Upper lobe of left lung (tissue), 6 donors: ENCODE measurements at regions not wholly inside any gene's neighbourhood (a gene's known extent, or its start where the extent isn't known, plus 50 kb on each side); places are given as distances from the start of the nearest gene placed in this dataset.

Source experiments
- ATAC-seq, 2 donors: fragments of 200-7000 bp; cut with Tn5 transposase; one replicate each; pipeline ENCODE4 v1.9.1; 2022; ENCODE audit warnings: mild to moderate bottlenecking in 2 of 2, moderate library complexity in 2 of 2; ENCODE audit not compliant: low FRiP score in 2 of 2
- DNase-seq, 2 donors: peaks; one replicate each; pipeline ENCODE4 v3.0.0-alpha.2; 2019 to 2020
- H3K27ac ChIP-seq, 4 donors: fragments of 200-600 bp; sonication (generic); one replicate each; pipeline ENCODE4 v1.5.1; 2016 to 2019
- H3K27me3 ChIP-seq, 4 donors: fragments of 200-600 bp; sonication (generic); one replicate each; pipeline ENCODE4 v1.5.1; 2017 to 2019
- H3K36me3 ChIP-seq, 4 donors: fragments of 200-600 bp; sonication (generic); one replicate each; pipeline ENCODE4 v1.5.1; 2016 to 2019
- H3K4me1 ChIP-seq, 4 donors: fragments of 200-600 bp; sonication (generic); one replicate each; pipeline ENCODE4 v1.5.1; 2018 to 2019
- H3K4me3 ChIP-seq, 4 donors: fragments of 200-600 bp; sonication (generic); one replicate each; pipeline ENCODE4 v1.5.1; 2017 to 2019; ENCODE audit warnings: mild to moderate bottlenecking in 2 of 4, moderate library complexity in 1 of 4
- H3K9me3 ChIP-seq, 4 donors: fragments of 200-600 bp; sonication (generic); one replicate each; pipeline ENCODE4 v1.5.1; 2018 to 2019
- CTCF ChIP-seq, 6 experiments: fragments of 450-650 bp in 4 of 6; fragments of 200-600 bp in 2 of 6; sonication (generic) in 2 of 6; IDR thresholded peaks; one replicate each; pipeline ENCODE4 v1.5.1; 2016 to 2019; ENCODE audit warnings: antibody characterized with exemption in 6 of 6
- EP300 ChIP-seq, 4 donors: sonication (generic); formaldehyde crosslinking; IDR thresholded peaks; one replicate each; pipeline ENCODE4 v1.5.1; 2017; ENCODE audit warnings: antibody characterized with exemption in 4 of 4, control low read depth in 2 of 4
- POLR2A ChIP-seq, 4 donors: fragments of 450-650 bp; IDR thresholded peaks; one replicate each; pipeline ENCODE4 v1.5.1; 2016 to 2017; ENCODE audit warnings: antibody characterized with exemption in 4 of 4, mild to moderate bottlenecking in 2 of 4
- POLR2AphosphoS5 ChIP-seq, 2 donors: sonication (generic); formaldehyde crosslinking; IDR thresholded peaks; one replicate each; pipeline ENCODE4 v1.5.1; 2017; ENCODE audit warnings: antibody characterized with exemption in 2 of 2
- WGBS, 2 donors: methylation state at CpG; one replicate each; pipeline ENCODE4 v1.1.5; 2017 to 2018; 5-methylcytosine and 5-hydroxymethylcytosine counted together
- donor health status: DM: no; HTN: no; CAD: no; lungs with moderate emphysema.
- donor health status: DM: no; HTN: yes; CAD: no; lungs with severe emphysema.

- Histone ChIP-seq H3K27me3 (no peaks in the 10 kb centered on the region), H3K27ac (no peak overlapping the region), H3K4me3 (no peak overlapping the region), H3K36me3 (no peaks in the 10 kb centered on the region), H3K9me3 (no peaks in the 10 kb centered on the region), H3K4me1 (peaks cover 6 to 13% (median 9%) of the 10 kb centered on the region in 4 donors)
- DNase-seq: no peak
- TF ChIP-seq CTCF (IDR thresholded peaks at IDR 0.05) (no peak), EP300 (IDR thresholded peaks at IDR 0.05) (no peak), POLR2A (IDR thresholded peaks at IDR 0.05) (no peak), POLR2AphosphoS5 (IDR thresholded peaks at IDR 0.05) (no peak)
- no peak for ATAC-seq
- WGBS, 2 donors: 80 to 98% methylated on average over 4 to 5 of the region's 6 CpGs
These were observed 144.5 kb downstream of the NAV1 start for GRCh38 chr1:201683397-201683796.

DNA sequence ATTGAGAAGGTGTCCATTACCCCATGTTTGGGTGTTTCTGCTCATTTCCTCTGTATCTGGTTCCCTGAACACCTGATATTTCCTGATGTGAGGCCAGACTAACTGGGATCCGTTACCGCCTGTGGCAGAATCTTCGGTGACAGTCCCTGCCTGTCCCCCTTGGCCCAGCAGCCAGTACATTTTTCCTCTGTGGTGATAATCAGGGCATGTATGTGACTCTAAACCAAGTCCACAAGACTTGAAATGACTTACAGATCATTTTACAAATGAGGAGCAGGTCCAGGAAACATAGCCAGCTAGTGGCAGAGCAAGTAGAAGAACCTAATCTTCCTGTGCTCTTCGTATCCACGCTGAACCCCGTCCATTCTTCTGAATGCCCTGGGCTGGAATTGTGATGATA is 143.5 kb upstream of the IPO9 start:
- peaks cover 6 to 10% (median 9%) of the 10 kb centered on the region in 4 donors for H3K4me1 ChIP-seq
- H3K4me3 ChIP-seq: no peak overlapping the region
- ATAC-seq (no peak), DNase-seq (no peak)
- TF ChIP-seq CTCF (IDR thresholded peaks at IDR 0.05) (no peak), EP300 (IDR thresholded peaks at IDR 0.05) (no peak), POLR2AphosphoS5 (IDR thresholded peaks at IDR 0.05) (no peak), POLR2A (IDR thresholded peaks at IDR 0.05) (no peak)
- no peaks in the 10 kb centered on the region for H3K9me3 ChIP-seq
- no peaks in the 10 kb centered on the region for H3K27me3 ChIP-seq
- 80 to 94% methylated on average over 6 of the region's 6 CpGs for WGBS, 2 donors
- no peaks in the 10 kb centered on the region for H3K36me3 ChIP-seq
- H3K27ac ChIP-seq: no peak overlapping the region

- DNase-seq (peak in 1 of 2 donors; percentile 48), ATAC-seq (peak in 1 of 2 donors; percentile 56)
These were observed 142.1 kb upstream of the IPO9 start for GRCh38 chr1:201686714-201687455.

GRCh38 chr1:201688514-201688913 is 140.4 kb upstream of the IPO9 start:
- WGBS, 2 donors: 94 to 97% methylated on average over 9 of the region's 9 CpGs
- Histone ChIP-seq H3K9me3 (no peaks in the 10 kb centered on the region), H3K27ac (no peak overlapping the region), H3K4me1 (peaks cover 6 to 10% (median 9%) of the 10 kb centered on the region in 4 donors), H3K4me3 (no peak overlapping the region), H3K36me3 (no peaks in the 10 kb centered on the region), H3K27me3 (no peaks in the 10 kb centered on the region)
- DNase-seq (no peak), ATAC-seq (no peak)
- TF ChIP-seq EP300 (IDR thresholded peaks at IDR 0.05) (no peak), POLR2A (IDR thresholded peaks at IDR 0.05) (no peak), POLR2AphosphoS5 (IDR thresholded peaks at IDR 0.05) (no peak), CTCF (IDR thresholded peaks at IDR 0.05) (no peak)

More at GRCh38 chr1:201686714-201687455, 142.1 kb upstream of the IPO9 start:
- Histone ChIP-seq H3K27me3 (no peaks in the 10 kb centered on the region), H3K4me3 (no peak overlapping the region), H3K9me3 (no peaks in the 10 kb centered on the region), H3K27ac (no peak overlapping the region), H3K4me1 (peaks cover 6 to 10% (median 9%) of the 10 kb centered on the region in 4 donors), H3K36me3 (no peaks in the 10 kb centered on the region)
- WGBS, 2 donors: 36 to 49% methylated on average over 5 of the region's 5 CpGs
- TF ChIP-seq CTCF (IDR thresholded peaks at IDR 0.05): no peak
- TF ChIP-seq EP300 (IDR thresholded peaks at IDR 0.05): no peak
- no peak for TF ChIP-seq POLR2A (IDR thresholded peaks at IDR 0.05)
- TF ChIP-seq POLR2AphosphoS5 (IDR thresholded peaks at IDR 0.05): no peak

DNA sequence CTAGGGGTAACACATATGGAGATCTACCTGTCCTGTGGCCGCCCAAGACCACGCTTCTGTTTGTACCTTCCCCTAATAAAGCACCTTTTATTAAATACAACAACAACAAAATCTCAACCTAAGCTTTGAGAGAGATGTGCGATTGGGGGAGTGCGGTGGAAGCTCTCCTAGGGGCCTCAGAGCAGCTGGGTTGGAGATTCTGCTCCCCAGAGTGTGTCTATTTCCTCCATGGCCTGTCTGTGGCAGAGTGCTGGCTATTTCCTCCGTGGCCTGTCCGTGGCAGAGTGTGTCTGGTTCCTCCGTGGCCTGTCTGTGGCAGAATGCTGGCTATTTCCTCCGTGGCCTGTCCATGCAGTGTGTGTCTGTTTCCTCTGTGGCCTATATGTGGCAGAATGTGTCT is 139.3 kb upstream of the IPO9 start:
- 88 to 97% methylated on average over 7 to 8 of the region's 8 CpGs for WGBS, 2 donors

More for the DNA sequence above, 139.3 kb upstream of the IPO9 start:
- Histone ChIP-seq H3K4me1 (peaks cover 6 to 10% (median 9%) of the 10 kb centered on the region in 4 donors), H3K27me3 (no peaks in the 10 kb centered on the region), H3K27ac (no peak overlapping the region), H3K4me3 (no peak overlapping the region), H3K36me3 (no peaks in the 10 kb centered on the region), H3K9me3 (no peaks in the 10 kb centered on the region)
- TF ChIP-seq EP300 (IDR thresholded peaks at IDR 0.05) (no peak), POLR2A (IDR thresholded peaks at IDR 0.05) (no peak), POLR2AphosphoS5 (IDR thresholded peaks at IDR 0.05) (no peak), CTCF (IDR thresholded peaks at IDR 0.05) (no peak)
- DNase-seq: no peak
- ATAC-seq: no peak
